HepG2 (cell line): ENCODE measurements at regions not wholly inside any gene's neighbourhood (a gene's known extent, or its start where the extent isn't known, plus 50 kb on each side); places are given as distances from the start of the nearest gene placed in this dataset.

Experiments
- ATAC-seq: fragments of 200-7000 bp; cut with Tn5 transposase; 3 replicates; pipeline ENCODE4 v1.9.1; 2020; ENCODE audit warnings: mild to moderate bottlenecking, moderate library complexity
- BruUV-seq: library from RNA; stranded (reverse); fragments of 400-500 nt; replicated peaks from 2 replicates; lab custom pipeline; 2021; lab: Mats Ljungman, UMichigan
- CTCF ChIA-PET: fragments of 300-600 bp; formaldehyde crosslinking; extraction: SDS; loops from one replicate; lab custom pipeline; 2021; ENCODE audit warnings: low total read pairs, inconsistent platforms, low intra/inter-chr PET ratio; lab: Yijun Ruan, JAX
- POLR2A ChIA-PET: fragments of 350-600 bp; sonication (Branson Sonifier 250); formaldehyde crosslinking; loops from one replicate; lab custom pipeline; 2020; ENCODE audit warnings: antibody characterized with exemption, inconsistent platforms; lab: Yijun Ruan, JAX
- DNase-seq: peaks from one replicate; pipeline ENCODE4 v3.0.0-alpha.2; 2015; ENCODE audit warnings: low spot score
- FAIRE-seq: peaks from 3 replicates; lab custom pipeline; 2011; peaks lifted over from hg19 to GRCh38; lab: Jason Lieb, UNC
- H2AFZ ChIP-seq: one replicate; pipeline ENCODE4 v1.6.1; 2011; ENCODE audit warnings: low read length, inconsistent platforms
- H3K27ac ChIP-seq: fragments of 300-600 bp; 3 replicates; pipeline ENCODE4 v1.8.0; 2011; ENCODE audit warnings: mixed run types, mild to moderate bottlenecking, mixed read lengths, low read length, inconsistent platforms; ENCODE audit not compliant: insufficient read depth; ENCODE audit errors: extremely low read length
- H3K27me3 ChIP-seq, 2 experiments: fragments of 200-600 bp in 1 of 2; 2 replicates in 1 of 2; 3 replicates in 1 of 2; pipeline versions ENCODE4 v1.6.0 to v1.8.0; 2011; ENCODE audit warnings: low read length in 2 of 2, mild to moderate bottlenecking in 2 of 2, moderate library complexity in 2 of 2, inconsistent platforms in 1 of 2; ENCODE audit not compliant: insufficient read depth in 2 of 2, control insufficient read depth in 1 of 2
- H3K36me3 ChIP-seq, 2 experiments: fragments of 200-600 bp in 1 of 2; replicated peaks in 1 of 2; 2 replicates in 1 of 2; 3 replicates in 1 of 2; pipeline versions ENCODE4 v1.5.1 to v1.8.0; 2011; ENCODE audit warnings: low read length in 2 of 2, inconsistent platforms in 1 of 2; ENCODE audit not compliant: insufficient read depth in 2 of 2, control insufficient read depth in 1 of 2
- H3K4me1 ChIP-seq: 2 replicates; pipeline ENCODE4 v1.5.1; 2012; ENCODE audit warnings: low read length, inconsistent platforms; ENCODE audit not compliant: insufficient read depth
- H3K4me2 ChIP-seq: 2 replicates; pipeline ENCODE4 v1.6.0; 2011; ENCODE audit warnings: low read depth, low read length, inconsistent platforms
- H3K4me3 ChIP-seq, 3 experiments: fragments of 200-600 bp in 1 of 3; sonication (generic), shearing (Covaris generic) in 1 of 3; replicated peaks in 1 of 3; 2 replicates each; pipeline ENCODE4 v1.5.1; 2011 to 2016; ENCODE audit warnings: low read length in 3 of 3, inconsistent platforms in 2 of 3, low read depth in 2 of 3, mild to moderate bottlenecking in 2 of 3, control low read depth in 1 of 3, mixed read lengths in 1 of 3; ENCODE audit not compliant: insufficient read depth in 1 of 3
- H3K79me2 ChIP-seq: one replicate; pipeline ENCODE4 v1.6.1; 2011; ENCODE audit warnings: low read length, inconsistent platforms; ENCODE audit not compliant: insufficient read depth
- H3K9ac ChIP-seq: 2 replicates; pipeline ENCODE4 v1.6.0; 2011; ENCODE audit warnings: mild to moderate bottlenecking, low read depth, low read length, inconsistent platforms; ENCODE audit not compliant: insufficient read depth
- H3K9me3 ChIP-seq: 2 replicates; pipeline ENCODE4 v1.5.1; 2012; ENCODE audit warnings: mild to moderate bottlenecking, low read length
- H4K20me1 ChIP-seq: 2 replicates; pipeline ENCODE4 v1.6.0; 2011; ENCODE audit warnings: inconsistent platforms, mild to moderate bottlenecking, low read length, moderate library complexity; ENCODE audit not compliant: insufficient read depth
- ZNF251 ChIP-seq: sonication (generic); formaldehyde crosslinking; IDR thresholded peaks from 2 replicates; pipeline ENCODE4 v1.9.0; 2021; ENCODE audit warnings: mild to moderate bottlenecking, missing genetic modification reagents
- ZNF549 ChIP-seq: sonication (generic); formaldehyde crosslinking; IDR thresholded peaks from 2 replicates; pipeline ENCODE4 v1.5.0; 2020; ENCODE audit warnings: missing genetic modification reagents
- ZNF563 ChIP-seq: sonication (generic); formaldehyde crosslinking; IDR thresholded peaks from 2 replicates; pipeline ENCODE4 v1.8.0; 2022; ENCODE audit warnings: mild to moderate bottlenecking, moderate library complexity, missing genetic modification reagents
- WGBS: methylation state at CpG from one replicate; pipeline ENCODE4 v1.1.6; 2017; ENCODE audit warnings: low lambda C conversion rate; 5-methylcytosine and 5-hydroxymethylcytosine counted together
- in situ Hi-C: cut with HindIII; loops from 2 replicates; pipeline ENCODE4 v1.10.0; 2017; ENCODE audit warnings: low pct_unique_long_range_greater_than_20kb; ENCODE audit not compliant: extremely low pct_ligation_motif_present
- intact Hi-C: fragments of 100-400 bp; cut with micrococcal nuclease; formaldehyde crosslinking; loops from one replicate; pipeline ENCODE4 v1.10.0; 2022; ENCODE audit not compliant: unreplicated experiment
- TF ChIP-seq, protein P1 (sequence below): sonication (generic); formaldehyde crosslinking; IDR thresholded peaks from 2 replicates; pipeline ENCODE4 v1.5.0; 2020; ENCODE audit warnings: mild to moderate bottlenecking, missing genetic modification reagents
- TF ChIP-seq, protein P2 (sequence below): sonication (generic); formaldehyde crosslinking; IDR thresholded peaks from 2 replicates; pipeline ENCODE4 v1.4.0; 2020; ENCODE audit warnings: missing genetic modification reagents

DNA sequence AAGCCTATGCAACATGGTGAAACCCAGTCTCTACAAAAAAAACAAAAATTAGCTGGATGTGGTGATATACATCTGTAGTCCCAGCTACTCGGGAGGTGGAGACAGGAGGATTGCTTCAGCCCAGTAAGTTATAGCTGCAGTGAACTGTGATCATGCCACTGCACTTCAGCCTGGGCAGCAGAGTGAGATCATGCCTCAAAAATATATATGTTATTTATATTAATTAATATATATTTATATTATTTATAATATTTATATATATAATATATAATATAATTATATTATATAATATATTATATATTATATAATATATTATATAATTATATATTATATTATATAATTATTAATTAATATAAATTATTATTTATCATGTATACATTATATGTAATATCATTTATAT is 1158.4 kb upstream of the AUTS2 start:
- H3K4me1 ChIP-seq = no peaks in the 10 kb centered on the region
- DNase-seq (no peak), ATAC-seq (no peak), FAIRE-seq (no peak)
- H3K79me2 ChIP-seq = no peaks in the 10 kb centered on the region
- H3K9ac ChIP-seq = no peak overlapping the region
- H4K20me1 ChIP-seq = no peaks in the 10 kb centered on the region
- in situ Hi-C loops = no loop called here
- H3K27me3 ChIP-seq = no peaks in the 10 kb centered on the region
- no peak overlapping the region for H2AFZ ChIP-seq
- no peaks in the 10 kb centered on the region for H3K36me3 ChIP-seq
- H3K9me3 ChIP-seq = peaks cover 25% of the 10 kb centered on the region
- WGBS = 10% methylated on average over 1 of the region's 1 CpG
- TF ChIP-seq, protein P1, sequence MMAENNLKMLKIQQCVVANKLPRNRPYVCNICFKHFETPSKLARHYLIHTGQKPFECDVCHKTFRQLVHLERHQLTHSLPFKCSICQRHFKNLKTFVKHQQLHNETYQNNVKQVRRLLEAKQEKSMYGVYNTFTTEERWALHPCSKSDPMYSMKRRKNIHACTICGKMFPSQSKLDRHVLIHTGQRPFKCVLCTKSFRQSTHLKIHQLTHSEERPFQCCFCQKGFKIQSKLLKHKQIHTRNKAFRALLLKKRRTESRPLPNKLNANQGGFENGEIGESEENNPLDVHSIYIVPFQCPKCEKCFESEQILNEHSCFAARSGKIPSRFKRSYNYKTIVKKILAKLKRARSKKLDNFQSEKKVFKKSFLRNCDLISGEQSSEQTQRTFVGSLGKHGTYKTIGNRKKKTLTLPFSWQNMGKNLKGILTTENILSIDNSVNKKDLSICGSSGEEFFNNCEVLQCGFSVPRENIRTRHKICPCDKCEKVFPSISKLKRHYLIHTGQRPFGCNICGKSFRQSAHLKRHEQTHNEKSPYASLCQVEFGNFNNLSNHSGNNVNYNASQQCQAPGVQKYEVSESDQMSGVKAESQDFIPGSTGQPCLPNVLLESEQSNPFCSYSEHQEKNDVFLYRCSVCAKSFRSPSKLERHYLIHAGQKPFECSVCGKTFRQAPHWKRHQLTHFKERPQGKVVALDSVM (CRISPR knock-in tag) = no peak
- TF ChIP-seq ZNF549 (CRISPR knock-in tag) (no peak), ZNF251 (no peak), ZNF563 (CRISPR knock-in tag) (no peak)
- TF ChIP-seq, protein P2, sequence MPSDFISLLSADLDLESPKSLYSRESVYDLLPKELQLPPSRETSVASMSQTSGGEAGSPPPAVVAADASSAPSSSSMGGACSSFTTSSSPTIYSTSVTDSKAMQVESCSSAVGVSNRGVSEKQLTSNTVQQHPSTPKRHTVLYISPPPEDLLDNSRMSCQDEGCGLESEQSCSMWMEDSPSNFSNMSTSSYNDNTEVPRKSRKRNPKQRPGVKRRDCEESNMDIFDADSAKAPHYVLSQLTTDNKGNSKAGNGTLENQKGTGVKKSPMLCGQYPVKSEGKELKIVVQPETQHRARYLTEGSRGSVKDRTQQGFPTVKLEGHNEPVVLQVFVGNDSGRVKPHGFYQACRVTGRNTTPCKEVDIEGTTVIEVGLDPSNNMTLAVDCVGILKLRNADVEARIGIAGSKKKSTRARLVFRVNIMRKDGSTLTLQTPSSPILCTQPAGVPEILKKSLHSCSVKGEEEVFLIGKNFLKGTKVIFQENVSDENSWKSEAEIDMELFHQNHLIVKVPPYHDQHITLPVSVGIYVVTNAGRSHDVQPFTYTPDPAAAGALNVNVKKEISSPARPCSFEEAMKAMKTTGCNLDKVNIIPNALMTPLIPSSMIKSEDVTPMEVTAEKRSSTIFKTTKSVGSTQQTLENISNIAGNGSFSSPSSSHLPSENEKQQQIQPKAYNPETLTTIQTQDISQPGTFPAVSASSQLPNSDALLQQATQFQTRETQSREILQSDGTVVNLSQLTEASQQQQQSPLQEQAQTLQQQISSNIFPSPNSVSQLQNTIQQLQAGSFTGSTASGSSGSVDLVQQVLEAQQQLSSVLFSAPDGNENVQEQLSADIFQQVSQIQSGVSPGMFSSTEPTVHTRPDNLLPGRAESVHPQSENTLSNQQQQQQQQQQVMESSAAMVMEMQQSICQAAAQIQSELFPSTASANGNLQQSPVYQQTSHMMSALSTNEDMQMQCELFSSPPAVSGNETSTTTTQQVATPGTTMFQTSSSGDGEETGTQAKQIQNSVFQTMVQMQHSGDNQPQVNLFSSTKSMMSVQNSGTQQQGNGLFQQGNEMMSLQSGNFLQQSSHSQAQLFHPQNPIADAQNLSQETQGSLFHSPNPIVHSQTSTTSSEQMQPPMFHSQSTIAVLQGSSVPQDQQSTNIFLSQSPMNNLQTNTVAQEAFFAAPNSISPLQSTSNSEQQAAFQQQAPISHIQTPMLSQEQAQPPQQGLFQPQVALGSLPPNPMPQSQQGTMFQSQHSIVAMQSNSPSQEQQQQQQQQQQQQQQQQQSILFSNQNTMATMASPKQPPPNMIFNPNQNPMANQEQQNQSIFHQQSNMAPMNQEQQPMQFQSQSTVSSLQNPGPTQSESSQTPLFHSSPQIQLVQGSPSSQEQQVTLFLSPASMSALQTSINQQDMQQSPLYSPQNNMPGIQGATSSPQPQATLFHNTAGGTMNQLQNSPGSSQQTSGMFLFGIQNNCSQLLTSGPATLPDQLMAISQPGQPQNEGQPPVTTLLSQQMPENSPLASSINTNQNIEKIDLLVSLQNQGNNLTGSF = no peak
- ChIA-PET POLR2A (no interaction called here), CTCF (no interaction called here)
- BruUV-seq = no TSS peak
- intact Hi-C loops = no loop called here
- H3K4me3 ChIP-seq = no peak overlapping the region
- no peak overlapping the region for H3K27ac ChIP-seq
- no peak overlapping the region for H3K4me2 ChIP-seq
